Colon (tissue), 2 donors: ENCODE measurements at regions not wholly inside any gene's neighbourhood (a gene's known extent, or its start where the extent isn't known, plus 50 kb on each side); places are given as distances from the start of the nearest gene placed in this dataset.
A peak's percentile ranks its signal among the peaks of the same experiment; 100 is the strongest.

Source experiments
- FAIRE-seq: peaks from 2 replicates; lab custom pipeline; 2012; peaks lifted over from hg19 to GRCh38; lab: Jason Lieb, UNC
- donor health status: control.
- donor health status: control.

DNA sequence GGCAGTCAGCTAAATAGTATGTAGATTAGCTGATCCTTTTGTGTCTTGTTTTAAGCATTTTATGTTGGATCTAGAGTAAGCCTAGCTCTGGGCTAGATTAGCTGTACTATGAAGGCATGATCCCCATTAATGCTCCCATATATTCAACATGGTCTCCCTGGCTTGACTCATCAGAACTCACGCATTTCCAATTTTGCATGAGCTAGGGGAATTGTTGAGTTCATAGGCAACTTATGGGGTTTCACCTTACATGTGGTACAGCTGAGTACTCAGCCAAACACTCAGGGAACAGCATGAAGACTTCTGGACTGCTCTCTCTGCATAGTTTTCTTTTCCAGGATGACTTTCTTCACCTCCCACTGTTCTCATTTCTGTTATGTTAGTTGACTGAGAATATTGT is 248.2 kb downstream of the TMX3 start:
- no peak for FAIRE-seq

DNA sequence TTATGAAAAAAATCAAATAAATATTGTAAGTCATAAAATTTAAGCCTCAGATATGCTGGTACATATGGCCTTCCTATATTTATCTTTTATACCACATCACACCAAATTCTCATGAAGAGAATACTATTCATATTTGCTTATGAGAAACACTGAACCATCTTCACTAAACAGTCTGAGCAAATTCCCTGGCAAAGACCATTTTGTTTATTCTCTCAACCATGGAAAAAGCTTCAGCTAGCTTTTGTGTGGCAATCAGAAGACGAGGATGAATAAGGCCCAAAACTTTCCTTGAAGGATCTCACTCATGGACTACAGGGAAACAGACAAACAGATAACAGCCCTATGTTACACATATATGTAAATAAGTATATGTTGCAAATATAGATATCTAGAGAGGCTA is 252.1 kb downstream of the TMX3 start:
- FAIRE-seq, result no peak

DNA sequence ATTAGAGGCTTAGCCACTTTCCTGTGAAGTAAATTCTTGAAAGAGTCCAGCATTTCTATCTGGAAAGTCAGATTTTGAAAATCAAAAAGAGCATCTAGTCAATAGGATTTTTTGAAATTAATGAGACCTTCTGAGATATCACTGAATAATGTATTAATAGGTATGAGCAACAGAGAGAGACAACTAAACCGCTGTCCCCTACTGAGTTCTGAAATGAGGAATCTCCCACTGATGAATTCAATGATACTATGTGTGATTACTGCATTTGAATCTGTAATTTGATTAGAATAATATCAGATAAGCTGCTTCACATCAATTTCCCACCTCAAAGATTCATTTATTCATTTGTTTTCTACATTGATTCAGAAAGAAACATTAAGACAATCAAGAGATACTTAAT is 252.8 kb downstream of the TMX3 start:
- FAIRE-seq, result no peak

DNA sequence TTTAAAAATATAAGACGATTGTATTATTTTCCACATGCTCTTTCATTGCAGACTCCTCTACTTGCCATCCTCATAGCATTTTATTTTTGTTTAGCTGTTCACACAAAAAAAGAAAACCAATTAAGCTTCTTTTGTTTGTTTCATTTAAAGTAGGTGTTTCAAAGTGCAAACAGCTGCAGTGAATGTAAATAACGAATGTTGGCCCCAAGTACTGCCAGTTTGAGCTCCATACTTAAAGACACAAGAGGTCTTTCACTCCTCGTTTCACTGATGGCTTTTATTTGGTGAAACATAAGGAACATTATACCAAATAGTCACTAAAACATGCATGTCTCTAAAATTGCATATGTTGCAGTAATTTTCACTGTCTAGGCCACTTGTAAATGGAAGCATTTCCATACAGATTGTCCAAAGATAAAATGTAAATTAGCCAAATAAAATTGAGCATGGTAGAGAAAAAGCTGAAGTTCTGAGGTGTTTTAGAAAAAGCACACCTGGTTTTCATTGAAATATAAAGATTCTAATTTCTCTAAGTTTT is 253.4 kb downstream of the TMX3 start:
- no peak for FAIRE-seq

DNA sequence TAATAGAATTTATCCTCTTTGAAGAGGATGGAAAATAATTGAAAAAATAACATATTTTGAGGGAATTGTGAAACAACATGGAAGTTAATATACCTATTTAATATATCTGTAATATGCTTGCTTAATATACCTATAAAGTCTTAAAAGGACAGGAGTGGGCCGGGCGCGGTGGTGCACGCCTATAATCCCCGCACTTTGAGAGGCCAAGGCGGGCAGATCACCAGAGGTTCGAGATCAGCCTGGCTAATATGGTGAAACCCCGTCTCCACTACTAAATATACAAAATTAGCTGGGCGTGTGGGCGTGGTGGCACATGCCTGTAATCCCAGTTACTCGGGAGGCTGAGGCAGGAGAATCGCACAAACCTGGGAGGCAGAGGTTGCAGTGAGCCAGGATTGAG is 254.9 kb downstream of the TMX3 start:
- no peak for FAIRE-seq

DNA sequence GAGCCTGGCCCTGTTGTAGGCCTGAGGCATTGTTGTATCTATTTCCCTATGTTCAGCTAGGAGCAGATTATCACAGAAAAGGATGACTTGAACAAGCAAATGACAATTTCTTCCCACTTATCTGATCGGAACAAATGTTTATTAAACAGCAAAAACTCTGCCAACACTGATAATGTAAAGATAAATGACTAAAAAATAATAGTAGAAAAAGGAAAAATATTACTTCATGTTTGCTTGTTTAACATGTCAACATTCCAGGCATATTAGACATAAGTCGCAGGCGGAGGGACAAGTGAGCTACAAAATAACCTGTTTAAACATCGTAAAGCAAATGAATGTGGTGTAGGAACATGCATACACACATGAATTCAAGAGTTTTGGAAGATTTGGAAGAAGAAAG is 257.9 kb downstream of the TMX3 start:
- no peak for FAIRE-seq

DNA sequence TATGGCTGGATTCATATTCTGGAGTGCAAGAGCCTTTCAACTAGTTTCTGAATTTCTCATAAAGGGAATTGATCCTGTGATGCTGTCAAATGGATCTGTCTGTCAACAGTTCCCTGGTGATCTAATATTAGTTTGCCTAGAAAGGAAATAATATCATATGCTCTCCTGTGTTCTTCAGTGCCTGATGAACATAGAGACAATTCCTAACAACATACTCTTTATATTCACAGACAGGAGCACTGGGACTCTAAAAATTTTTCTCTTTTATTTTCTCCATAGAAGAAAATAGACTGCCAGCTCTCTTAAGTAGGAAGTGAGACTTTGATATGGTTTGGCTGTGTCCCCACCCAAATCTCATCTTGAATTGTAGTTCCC is 259.7 kb downstream of the TMX3 start:
- FAIRE-seq, result no peak

DNA sequence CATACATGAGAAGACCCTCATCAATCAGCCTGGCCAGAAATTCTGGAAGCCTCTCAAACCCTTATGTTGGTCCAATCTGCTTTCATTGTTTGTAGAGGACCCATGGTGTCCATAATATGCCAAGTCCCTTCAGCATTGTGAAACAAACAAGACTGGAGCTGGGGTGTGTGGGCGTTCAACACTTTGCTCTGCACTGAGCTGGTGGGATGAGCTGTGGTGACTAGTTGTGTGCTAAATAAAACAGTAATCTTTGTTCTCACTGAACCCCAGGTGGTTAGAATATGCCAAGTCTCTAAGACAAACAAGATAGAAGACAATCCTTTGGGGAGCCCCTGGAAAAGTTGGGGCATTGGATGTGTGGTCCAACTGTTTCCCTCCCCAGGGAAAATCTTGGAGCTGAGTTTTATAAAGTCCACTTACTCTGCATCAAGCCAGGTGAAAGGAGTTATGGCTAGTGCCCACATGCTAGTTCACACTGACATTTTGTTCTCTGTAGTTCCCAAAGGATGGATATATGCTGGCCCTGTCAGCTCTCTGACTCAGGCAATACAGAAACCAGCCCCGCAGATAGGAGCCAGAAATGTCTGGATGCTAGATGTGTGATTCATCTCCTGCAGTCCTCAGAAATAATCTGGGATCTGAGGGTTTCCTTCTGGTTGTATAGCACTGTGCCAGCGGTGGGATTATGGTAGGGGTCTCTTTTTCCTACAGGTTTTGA is 260.2 kb downstream of the TMX3 start:
- no peak for FAIRE-seq

DNA sequence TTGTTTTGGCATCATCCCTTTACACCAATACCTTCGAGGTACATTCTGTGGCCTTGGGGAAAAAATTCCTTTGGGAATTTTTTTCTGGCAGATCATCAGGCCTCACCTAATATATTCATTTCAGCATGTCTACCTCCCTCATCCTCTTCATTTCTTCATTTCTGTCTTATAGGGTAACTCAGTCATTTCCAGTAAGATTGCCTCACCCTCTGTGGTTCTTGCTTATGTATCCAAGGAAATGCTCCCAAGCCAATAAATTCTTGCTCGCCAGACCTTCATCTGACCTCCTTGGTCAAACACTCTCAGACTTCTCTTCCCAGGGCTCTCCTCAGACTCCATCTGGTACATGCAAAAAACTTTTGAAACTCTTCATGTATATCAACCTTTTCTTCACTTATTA is 265.6 kb downstream of the TMX3 start:
- no peak for FAIRE-seq

DNA sequence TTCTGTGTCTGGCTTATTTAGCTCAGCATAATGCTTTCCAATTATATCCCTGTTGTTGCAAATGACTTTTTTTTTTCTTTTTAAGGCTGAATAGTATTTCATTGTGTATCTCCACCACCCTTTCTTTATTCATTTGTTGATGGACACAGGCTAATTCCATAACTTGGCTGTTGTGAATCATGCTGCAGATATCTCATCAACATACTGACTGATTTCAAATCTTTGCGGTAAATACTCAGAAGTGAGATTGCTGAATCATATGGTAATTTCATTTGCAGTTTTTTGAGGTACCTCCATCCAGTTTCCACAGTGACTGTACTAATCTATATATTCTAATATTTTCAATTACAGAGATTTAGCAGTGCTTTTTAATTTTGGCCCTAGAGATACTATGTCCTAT is 266.2 kb downstream of the TMX3 start:
- no peak for FAIRE-seq

DNA sequence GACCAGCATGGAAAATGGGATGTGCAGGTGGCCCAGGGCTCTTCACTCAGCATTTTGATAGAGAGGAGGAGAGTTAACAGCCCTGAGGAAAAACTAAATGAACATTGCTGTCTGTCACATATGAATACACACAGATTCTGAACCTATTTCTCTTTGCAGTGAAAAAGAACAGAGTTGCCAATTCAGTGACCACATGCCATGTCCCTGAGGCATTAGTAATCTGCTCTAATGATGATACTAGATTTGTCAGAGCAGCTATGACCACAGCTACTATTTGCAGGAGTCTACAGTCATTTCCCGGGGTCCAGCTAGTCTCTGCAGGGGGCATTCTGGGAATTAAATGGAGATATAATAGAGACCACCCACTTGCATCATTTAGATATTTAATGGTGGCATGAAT is 267.6 kb downstream of the TMX3 start:
- FAIRE-seq, result no peak

DNA sequence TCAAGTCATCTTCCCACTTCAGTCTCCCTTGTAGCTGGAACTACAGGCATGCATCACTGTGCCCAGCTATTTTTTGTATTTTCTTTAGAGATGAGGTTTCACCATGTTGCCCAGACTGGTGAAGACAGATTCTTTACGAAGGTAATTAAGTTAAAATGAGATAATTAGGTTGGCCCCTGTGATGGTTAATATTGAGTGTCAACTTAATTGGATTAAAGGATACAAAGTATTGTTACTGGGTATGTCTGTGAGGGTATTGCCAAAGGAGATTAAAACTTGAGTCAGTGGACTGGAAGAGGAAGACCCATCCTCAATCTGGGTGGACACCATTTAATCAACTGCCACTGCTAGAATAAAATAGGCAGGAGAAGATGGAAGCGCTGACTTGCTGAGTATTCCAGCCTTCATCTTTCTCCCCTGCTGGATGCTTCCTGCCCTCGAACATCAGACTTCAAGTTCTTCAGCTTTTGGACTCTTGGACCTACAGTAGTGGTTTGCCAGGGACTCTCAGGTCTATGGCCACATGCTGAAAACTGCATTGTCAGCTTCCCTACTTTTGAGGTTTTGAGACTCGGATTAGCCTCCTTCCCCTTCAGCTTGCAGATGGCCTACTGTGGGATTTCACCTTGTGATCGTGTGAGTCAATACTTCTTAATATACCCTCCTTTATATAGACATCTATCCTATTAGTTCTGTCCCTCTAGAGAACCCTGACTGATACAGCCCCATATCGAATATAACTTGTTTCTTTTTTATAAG is 269.1 kb downstream of the TMX3 start:
- no peak for FAIRE-seq

DNA sequence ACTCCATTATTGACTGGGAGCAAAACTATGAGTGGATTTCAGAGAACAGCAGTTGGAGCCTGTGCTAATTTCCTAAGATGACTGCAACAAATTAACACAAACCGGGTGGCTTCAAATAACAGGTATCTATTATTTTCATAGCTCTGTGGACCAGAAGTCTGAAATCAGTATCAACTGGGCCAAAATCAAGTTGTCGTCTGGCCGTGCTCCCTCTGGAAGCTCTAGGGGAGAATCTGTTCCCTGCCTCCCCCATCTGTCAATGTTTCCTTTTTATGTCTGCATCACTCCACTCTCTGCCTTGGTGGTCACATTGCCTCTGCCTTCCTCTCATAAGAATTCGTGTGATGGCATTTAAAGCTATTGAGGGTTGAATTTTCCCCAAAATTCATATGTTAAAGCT is 269.8 kb downstream of the TMX3 start:
- FAIRE-seq, result no peak

DNA sequence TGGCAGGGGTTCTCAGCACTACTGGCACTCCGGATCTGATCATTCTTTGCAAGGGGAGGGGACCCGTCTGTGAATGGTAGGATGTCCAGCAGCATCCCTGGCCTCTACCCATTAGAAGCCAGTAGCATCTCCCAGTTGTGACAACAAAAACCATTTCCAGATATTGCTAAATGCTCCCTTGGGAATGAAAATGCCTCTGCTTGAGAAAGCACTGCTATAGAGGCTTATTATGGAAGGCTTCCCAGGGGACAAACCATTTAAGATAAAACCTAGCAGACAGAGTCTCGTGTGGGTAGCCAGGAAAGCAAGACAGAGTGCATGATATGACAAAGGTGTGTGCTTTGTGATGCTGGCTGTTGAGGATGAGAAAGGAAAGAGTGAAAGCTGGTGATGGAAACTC is 273.7 kb downstream of the TMX3 start:
- no peak for FAIRE-seq

DNA sequence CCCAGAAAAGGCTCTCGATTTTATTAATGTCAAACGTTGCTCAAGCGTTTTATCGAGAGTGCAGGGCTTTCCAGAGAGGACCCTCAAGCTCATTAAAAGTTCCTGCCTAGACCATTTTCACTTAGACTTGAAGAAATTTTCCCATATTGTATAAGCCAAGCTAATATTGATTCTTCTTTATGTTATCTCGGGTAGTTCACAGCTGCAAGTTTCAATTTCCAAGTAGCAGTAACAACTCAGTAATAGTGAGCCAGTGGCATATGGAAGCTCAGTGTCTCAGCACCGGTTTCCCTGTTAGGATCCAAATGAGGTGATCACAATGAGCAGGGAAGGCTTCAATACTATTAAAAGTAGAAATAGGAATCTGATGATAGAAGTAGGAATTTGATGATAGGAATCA is 274.5 kb downstream of the TMX3 start:
- FAIRE-seq, result no peak

DNA sequence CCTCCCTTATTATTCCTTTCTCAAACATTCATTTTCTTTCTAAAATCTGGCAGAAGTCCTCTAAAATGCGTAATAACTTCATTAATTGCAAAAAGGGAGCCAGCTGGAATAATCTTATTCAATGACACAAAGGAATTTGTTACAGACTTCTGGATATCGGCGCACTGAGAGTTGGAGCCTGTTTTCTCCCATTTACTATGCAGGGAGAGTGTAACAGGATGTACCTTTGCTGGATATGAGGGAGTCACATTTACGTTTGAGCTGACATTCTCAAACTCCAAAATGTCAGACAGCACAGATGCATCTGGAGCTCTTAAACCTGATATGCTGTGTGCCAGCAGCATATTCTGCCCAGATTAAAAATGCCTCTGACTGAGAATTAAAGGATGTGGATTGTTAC is 275.3 kb downstream of the TMX3 start:
- no peak for FAIRE-seq

DNA sequence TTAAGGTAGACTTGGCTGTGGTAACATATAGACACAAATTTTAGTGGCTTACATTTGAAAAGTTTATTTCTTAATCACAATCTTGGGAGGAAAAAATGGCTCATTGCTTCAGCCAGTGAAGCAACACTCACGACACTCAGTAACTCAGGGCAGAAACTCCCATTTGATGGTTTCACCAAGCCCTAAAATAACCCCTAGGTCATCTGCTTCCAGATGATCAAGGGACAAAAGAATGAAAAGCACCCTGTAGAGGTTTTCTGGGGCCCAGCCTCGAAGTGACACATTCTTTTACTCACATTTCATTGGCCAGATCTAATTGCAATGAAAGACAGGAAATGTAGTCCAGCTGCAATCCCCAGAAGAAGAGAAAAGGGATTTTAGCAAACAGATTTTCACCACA is 275.9 kb downstream of the TMX3 start:
- FAIRE-seq, result no peak

DNA sequence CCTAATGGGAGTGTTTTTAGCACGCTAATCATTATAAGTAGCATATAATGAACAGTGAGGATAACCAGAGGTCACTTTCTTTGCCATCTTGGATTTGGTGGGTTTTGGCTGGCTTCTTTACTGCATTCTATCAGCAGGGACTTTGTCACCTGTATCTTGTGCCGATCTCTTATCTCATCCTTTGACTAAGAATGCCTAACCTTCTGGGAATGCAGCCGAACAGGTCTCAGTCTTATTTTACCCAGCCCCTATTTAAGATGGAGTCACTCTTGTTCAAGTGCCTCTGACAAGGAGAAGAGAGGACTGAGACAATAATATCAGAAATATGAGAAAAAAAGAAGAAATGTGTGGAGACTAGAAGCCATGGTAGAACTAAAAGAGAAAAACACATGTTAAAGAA is 276.4 kb downstream of the TMX3 start:
- FAIRE-seq, result no peak

DNA sequence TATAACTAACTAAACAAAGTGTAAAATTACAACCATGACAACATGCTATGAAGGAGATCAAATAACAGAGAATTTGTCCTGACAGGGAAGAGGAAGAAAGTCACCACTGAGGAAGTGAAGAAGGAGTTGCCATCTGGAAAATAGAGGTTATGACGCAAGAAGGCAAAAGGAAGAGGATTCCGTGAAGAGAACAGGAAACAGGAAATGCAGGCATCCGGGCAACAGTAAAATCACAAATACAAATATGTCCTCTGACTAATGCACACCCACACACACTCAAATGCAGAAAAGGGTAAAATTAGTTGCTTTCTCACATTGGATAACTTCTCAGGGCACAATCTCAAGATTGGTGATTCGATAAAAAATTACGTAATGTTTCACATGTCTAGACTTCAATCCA is 278.4 kb downstream of the TMX3 start:
- no peak for FAIRE-seq

DNA sequence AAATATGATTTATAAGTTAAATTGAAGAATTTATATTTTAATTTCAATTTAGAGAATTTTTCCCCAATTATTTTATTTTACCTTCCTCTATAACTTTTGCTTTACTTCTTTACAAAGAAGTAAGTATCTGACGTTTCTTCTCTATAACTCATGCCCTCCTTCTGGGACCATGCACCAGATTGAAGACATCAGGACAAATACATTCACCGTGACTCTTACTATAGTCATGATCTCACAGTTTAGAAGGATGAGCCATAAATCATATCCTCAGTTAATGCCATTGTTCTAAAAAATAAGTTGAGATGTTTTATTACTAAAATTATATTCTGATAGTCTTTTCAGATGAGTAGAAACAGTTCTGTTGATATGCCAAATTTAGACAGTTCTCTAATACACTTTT is 279.3 kb downstream of the TMX3 start:
- FAIRE-seq, result peak; percentile 36

DNA sequence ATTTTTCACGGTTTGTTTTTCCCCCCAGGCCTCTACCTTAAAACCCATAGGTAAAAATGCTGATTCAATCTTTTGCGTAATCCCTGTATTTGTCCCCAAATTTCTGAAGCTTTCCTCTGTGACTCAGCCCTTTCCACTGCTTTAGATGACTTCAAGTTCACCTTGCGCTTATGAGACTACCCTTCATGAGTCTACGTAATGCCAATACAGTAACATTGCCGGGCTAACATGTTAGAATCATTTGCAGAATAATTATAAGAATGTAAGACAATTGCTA is 283.0 kb downstream of the TMX3 start:
- no peak for FAIRE-seq

DNA sequence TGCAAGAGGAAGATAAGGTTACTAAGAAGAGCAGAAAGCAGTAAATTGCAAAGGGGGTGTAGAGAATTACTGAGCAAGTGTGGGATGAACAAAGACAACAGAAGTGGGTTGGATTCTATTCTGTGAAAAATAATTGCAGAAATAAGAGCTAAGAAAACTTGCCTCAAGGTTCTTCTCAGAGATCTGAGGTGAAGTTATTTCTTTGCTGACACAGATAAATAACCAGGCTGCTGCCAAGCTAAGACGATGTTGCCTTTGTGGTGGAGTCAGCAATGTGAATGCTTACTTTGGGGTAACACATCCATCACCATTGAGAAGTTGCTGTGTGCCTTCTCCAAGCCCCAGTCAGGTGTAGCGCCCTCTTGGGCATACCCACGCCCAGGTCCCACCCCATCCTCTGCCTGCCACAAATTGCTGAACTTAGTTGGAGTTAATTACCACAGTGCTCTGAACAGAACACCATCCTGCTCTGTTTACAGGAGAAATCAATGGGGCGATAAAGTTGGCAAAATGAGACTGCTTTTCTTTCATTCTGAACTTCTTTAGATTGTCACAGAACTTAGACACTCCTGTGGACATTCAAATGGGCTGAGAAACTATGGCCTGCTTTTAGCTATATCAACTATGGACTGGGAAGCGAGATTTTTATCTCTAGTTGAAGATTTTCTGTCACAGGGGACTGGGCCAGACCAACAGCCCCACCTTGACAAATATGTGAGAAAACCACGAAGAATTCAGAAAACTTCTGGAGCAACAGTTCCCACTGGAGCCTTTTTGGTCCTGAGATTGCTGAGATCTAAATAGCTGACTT is 283.6 kb downstream of the TMX3 start:
- no peak for FAIRE-seq

DNA sequence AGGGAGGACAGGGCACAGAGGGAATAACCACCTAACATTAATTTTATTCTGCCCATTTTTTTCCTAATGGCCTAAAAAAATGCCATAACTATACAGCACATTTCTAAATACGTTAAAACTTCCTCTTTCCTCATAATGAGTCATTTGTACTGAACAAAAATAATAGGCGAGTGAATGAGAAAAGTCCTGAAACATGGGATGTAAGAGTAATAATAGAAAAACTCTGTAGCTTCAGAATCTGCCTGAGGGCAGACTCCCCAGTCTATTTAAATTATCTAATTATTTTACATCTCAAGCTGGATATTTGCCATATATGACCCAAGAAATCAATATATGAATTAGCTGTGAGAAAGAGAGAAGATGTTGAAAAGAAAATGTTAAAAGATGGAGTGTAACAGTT is 285.1 kb downstream of the TMX3 start:
- no peak for FAIRE-seq
